ENCODE measurements at regions not wholly inside any gene's neighbourhood (a gene's known extent, or its start where the extent isn't known, plus 50 kb on each side); places are given as distances from the start of the nearest gene placed in this dataset.
"Not testable (repeated sequence)": the region's sequence is repeated elsewhere in the genome, so short reads cannot be mapped to it uniquely, and the experiment has no call there.

- no peak for DNase-seq (ENCODE audit: low read depth)
Observed at GRCh38 chr7:97377713-97378112, 260.2 kb downstream of the SDHAF3 start.

- no peak for DNase-seq (ENCODE audit: low read depth)
Observed at GRCh38 chr7:97381815-97382554, 264.5 kb downstream of the SDHAF3 start.

DNA sequence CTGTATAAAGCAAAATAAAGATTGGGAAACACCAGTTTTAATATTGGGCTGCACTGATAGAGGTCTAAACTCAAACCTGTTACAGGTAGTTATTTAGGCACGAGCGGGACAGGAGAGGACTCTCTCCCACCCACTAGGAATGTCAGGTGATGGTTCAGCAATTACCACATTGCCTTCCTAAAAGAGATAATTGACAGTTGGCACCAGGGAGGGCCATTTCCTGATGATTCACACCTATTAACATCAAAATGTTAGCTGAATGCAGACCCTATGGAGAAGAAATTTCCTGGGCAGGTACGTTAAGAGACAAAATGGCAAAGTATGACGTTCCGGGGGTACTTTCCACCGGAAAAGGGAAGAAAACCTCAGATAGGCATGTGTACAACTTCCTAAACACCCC, 272.6 kb downstream of the SDHAF3 start:
- no peak for DNase-seq (ENCODE audit: low read depth)

GRCh38 chr7:97390915-97391593, 273.6 kb downstream of the SDHAF3 start:
- DNase-seq (ENCODE audit: low read depth): no peak

DNA sequence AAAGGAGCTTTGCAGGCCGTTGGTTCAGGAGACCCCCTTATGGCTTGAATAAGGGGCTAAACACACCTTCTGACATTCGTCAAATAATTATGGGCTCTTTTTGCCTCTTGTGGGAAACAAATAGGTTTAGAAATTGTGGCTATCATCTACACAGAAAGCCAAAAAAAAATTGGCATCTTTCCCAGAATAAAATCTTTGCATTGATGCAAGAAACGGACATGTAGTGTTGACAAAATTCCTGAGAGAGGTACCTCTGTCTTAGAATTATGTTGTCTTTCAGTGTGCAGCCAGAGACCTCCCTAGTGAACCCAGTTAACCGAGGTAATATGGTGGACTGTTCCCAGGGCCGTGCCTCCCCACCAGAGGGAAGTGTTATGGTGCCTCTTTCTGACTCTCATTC, 283.9 kb downstream of the SDHAF3 start:
- DNase-seq (ENCODE audit: low read depth): no peak

GRCh38 chr7:97405835-97406234, 288.3 kb downstream of the SDHAF3 start:
- no peak for DNase-seq (ENCODE audit: low read depth)

GRCh38 chr7:97407106-97407505, 289.6 kb downstream of the SDHAF3 start:
- no peak for DNase-seq (ENCODE audit: low read depth)

GRCh38 chr7:97409346-97409745, 291.8 kb downstream of the SDHAF3 start:
- no peak for DNase-seq (ENCODE audit: low read depth)

DNA sequence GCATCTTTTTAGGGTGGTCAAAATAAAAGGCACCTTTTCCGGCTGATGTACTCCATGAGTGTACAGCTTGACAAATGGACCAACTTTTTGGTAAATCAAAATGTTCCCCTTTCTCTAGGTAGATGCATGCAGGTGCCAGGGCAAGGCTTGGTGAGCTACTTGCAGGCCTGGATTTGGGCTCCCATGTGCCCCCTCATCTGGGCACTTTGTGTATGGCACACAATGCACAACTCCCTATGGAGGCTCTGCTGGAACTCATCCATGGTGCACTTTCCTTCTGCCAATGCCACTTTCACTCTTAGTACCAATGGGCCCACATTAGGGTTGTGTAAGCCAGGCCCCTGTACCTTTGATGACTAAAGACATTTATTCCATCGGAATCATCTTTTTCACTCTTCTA, 300.8 kb downstream of the SDHAF3 start:
- no peak for DNase-seq (ENCODE audit: low read depth)

DNA sequence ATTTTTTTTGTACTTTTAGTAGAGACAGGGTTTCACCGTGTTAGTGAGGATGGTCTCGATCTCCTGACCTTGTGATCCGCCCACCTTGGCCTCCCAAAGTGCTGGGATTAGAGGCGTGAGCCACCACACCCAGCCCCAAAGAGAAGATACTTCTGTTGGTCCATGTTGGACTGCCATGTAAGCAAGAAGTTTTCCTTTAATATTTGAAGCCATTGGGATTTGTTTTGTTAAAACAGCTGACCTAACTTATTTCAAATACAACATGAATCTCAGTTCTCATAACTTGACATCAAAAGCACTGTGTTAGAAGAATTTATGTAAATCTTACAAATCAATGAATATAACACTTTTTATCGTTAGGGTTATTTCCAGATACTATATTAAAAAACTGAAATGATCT, 302.4 kb downstream of the SDHAF3 start:
- no peak for DNase-seq (ENCODE audit: low read depth)

DNA sequence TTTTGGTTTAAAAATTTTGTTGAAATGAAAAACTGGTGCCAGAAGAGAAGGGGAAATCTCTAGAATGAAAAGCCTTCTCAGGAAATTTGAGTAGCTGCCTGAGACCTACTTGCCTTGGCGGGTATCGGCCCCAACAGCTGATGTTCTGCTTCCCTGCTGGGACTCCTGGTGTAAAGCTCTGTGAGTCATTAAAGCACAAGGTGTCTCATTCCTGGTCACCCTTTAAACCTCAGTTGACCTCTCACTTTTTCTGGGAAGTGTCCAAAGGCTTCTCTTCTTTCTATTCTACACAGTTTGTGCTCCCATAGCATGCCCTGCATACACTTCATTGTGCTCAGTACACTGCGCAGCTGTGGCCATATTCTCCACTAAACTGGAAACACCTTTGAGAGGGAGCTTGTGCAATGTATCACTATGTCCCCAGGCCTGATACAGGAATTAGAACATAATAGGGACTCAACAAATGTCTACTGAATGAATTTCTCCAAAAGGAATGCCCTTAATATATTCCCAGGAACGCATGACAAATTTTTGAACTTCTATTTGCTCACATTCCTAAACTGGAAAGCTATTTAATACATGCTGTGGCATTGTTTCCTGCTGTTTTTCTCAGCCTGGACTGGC, 303.9 kb downstream of the SDHAF3 start:
- DNase-seq (ENCODE audit: low read depth): no peak

DNA sequence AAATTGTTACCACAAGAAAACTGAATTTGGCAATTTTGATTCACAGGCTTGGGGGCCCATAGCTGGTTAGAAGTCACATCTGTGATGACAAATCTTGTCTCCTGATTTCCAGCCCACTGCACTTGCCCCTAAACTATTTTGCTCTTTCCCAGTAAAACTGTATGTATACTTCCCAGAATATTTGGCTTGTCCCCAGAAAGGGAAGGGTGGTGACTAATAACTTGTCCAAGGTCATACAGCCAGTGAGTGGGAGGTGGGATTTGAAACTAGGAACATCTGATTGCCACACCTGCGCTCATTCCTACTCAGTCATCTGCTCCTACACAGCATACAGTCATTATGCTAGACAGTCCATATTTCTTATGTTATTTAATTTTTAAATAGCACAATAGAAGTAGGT, 304.5 kb downstream of the SDHAF3 start:
- DNase-seq (ENCODE audit: low read depth): no peak

- no peak for DNase-seq (ENCODE audit: low read depth)
Observed at GRCh38 chr7:97430006-97430405, 301.9 kb upstream of the TAC1 start.

GRCh38 chr7:97439637-97440214, 292.2 kb upstream of the TAC1 start:
- DNase-seq (ENCODE audit: low read depth): no peak

DNA sequence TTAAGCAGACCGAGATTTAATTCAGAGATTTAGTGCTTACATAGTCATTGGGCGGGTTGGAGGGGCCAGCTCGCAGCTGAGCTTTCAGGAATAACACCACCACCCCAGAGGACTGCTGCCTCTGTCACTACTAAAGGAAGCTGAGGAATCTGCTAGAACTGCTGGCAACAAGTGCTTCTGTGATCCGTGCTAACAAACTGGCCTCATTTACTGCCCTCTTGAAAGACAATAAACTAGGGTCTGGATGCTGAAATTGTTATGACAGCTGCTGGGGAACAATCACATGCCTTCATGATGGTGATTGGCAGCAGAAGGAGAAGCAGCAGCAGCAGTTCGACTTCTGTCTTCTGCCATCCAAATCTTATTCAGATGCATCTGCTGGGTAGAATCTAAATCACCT, 285.5 kb upstream of the TAC1 start:
- no peak for DNase-seq (ENCODE audit: low read depth)

DNA sequence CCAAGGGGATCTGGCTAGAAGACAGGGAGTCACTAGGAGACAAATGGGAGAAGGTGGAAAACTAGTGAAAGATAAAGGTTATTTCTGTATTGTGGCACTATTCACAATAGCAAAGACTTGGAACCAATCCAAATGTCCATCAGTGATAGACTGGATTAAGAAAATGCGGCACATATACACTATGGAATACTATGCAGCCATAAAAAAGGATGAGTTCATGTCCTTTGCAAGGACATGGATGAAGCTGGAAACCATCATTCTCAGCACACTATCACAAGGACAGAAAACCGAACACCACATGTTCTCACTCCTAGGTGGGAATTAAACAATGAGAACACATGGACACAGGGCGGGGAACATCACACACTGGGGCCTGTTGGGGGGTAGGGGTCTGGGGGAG, 282.4 kb upstream of the TAC1 start:
- DNase-seq (ENCODE audit: low read depth): not testable (repeated sequence)

- DNase-seq (ENCODE audit: low read depth): no peak
Observed at GRCh38 chr7:97450516-97450915, 281.4 kb upstream of the TAC1 start.

DNA sequence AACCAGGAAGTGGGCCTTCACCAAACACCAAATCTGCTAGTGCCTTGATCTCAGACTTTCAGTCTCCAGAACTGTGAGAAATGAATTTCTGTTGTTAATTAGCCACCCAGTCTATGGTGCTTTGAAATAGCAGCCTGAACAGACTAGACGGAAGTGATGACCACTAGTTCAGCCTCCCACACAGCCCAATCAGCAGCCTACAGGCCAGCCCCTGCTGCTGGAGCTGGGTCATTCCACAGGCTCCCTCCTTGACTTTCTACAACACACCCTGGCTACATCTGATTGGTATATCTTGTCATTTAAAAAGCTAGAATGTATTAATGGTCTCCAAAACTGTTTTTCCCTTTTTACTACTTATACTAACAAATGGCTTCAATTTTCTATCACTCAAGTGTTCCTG, 277.2 kb upstream of the TAC1 start:
- DNase-seq (ENCODE audit: low read depth): no peak

DNA sequence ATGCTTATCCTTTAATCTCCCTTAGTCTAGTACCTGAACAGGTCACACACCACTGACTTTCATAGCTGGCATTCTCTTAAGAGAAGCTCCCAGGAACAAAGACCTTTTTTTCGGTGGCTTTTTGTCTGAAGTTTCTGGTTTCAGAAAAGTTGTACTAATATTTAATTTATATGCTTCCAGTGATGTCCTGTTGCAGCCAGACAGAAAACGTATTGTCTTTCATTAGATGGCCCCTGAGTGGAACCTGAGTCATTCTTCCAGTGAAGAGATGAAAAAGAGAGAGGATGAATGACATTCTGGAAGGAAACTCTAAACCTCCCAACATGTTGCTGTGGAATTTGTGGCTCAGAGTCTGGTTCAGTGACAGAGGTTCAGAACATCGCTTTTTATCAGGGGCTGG, 274.8 kb upstream of the TAC1 start:
- no peak for DNase-seq (ENCODE audit: low read depth)

DNA sequence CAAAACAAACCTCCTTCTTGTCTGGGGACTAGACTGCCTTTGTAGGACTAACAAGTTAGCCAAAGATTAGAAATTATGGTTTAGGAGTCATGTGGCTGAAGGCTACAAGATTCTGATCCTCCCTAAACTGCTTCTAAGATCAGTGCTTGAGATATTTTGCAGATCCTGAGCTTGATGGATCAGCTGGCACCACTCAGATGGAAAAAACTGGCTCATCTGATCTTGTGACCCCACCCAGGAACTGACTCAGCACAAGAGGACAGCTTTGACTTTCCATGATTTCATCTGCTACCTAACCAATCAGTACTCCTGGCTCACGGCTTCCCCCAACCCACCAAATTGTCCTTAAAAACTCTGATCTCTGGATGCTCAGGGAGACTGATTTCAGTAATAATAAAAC, 271.5 kb upstream of the TAC1 start:
- DNase-seq (ENCODE audit: low read depth): no peak

DNA sequence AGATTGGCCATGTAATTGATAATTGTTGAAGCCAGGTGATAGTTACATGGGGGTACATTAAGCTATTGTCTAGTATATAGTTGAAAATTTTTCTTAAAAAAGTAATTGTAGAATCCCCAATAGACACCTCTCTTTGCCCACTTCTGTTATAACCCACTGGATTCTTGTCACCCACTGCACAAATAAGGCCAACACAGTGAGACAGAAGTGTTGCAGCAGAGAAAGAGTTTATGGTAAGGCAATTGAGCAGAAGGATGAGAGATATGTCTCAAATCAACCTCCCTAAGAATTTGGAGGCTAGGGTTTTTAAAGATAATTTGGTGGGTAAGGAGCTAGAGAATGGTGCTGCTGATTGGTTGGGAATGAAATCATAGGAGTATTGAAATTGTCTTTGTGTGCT, 270.3 kb upstream of the TAC1 start:
- no peak for DNase-seq (ENCODE audit: low read depth)

- DNase-seq (ENCODE audit: low read depth): no peak
Observed at GRCh38 chr7:97466071-97466470, 265.8 kb upstream of the TAC1 start.
